NCI-H146 (cell line): ENCODE measurements at regions not wholly inside any gene's neighbourhood (a gene's known extent, or its start where the extent isn't known, plus 50 kb on each side); places are given as distances from the start of the nearest gene placed in this dataset.

Experiments
- DNase-seq: peaks from one replicate; lab custom pipeline; 2025; lab: John Stamatoyannopoulos, UW

- DNase-seq, result no peak
Measured at GRCh38 chr9:126017758-126018157, 270.6 kb downstream of the PBX3 start.

GRCh38 chr9:126020836-126021235 lies 273.7 kb downstream of the PBX3 start:
- no peak for DNase-seq

- DNase-seq, result no peak
Measured at GRCh38 chr9:126023962-126024361, 276.8 kb downstream of the PBX3 start.

- DNase-seq, result no peak
Measured at GRCh38 chr9:126024581-126025230, 277.5 kb downstream of the PBX3 start.

- no peak for DNase-seq
Measured at GRCh38 chr9:126025991-126026390, 278.8 kb downstream of the PBX3 start.

- no peak for DNase-seq
Measured at GRCh38 chr9:126027566-126027965, 280.4 kb downstream of the PBX3 start.

GRCh38 chr9:126028746-126029145 lies 281.6 kb downstream of the PBX3 start:
- no peak for DNase-seq

GRCh38 chr9:126030716-126031115 lies 283.5 kb downstream of the PBX3 start:
- no peak for DNase-seq

- DNase-seq, result no peak
Measured at GRCh38 chr9:126031116-126031515, 283.9 kb downstream of the PBX3 start.

- no peak for DNase-seq
Measured at GRCh38 chr9:126032135-126032534, 285.0 kb downstream of the PBX3 start.

- no peak for DNase-seq
Measured at GRCh38 chr9:126033318-126033717, 286.1 kb downstream of the PBX3 start.

- no peak for DNase-seq
Measured at GRCh38 chr9:126033956-126034355, 286.8 kb downstream of the PBX3 start.

GRCh38 chr9:126036881-126037291 lies 289.7 kb downstream of the PBX3 start:
- no peak for DNase-seq

- no peak for DNase-seq
Measured at GRCh38 chr9:126038790-126039189, 287.8 kb upstream of the MVB12B start.

GRCh38 chr9:126043681-126044080 lies 282.9 kb upstream of the MVB12B start:
- no peak for DNase-seq

- DNase-seq, result no peak
Measured at GRCh38 chr9:126049088-126049487, 277.5 kb upstream of the MVB12B start.

- no peak for DNase-seq
Measured at GRCh38 chr9:126049896-126050604, 276.6 kb upstream of the MVB12B start.

GRCh38 chr9:126050605-126050990 lies 276.0 kb upstream of the MVB12B start:
- no peak for DNase-seq

- DNase-seq, result no peak
Measured at GRCh38 chr9:126051446-126052130, 275.0 kb upstream of the MVB12B start.

GRCh38 chr9:126052791-126053190 lies 273.8 kb upstream of the MVB12B start:
- DNase-seq, result no peak

- DNase-seq, result no peak
Measured at GRCh38 chr9:126053913-126054312, 272.7 kb upstream of the MVB12B start.

- DNase-seq, result no peak
Measured at GRCh38 chr9:126055381-126055985, 271.1 kb upstream of the MVB12B start.
